ENCODE measurements at regions not wholly inside any gene's neighbourhood (a gene's known extent, or its start where the extent isn't known, plus 50 kb on each side); places are given as distances from the start of the nearest gene placed in this dataset.
A peak's percentile ranks its signal among the peaks of the same experiment; 100 is the strongest.

GRCh38 chr3:141682921-141683320 lies 55.2 kb upstream of the RNF7 start:
- H3K36me3 ChIP-seq: no peaks in the 10 kb centered on the region
- H3K27ac ChIP-seq: no peak overlapping the region
- H3K27me3 ChIP-seq (replicated peaks; ENCODE audit: insufficient read depth): no peaks in the 10 kb centered on the region
- DNase-seq (ENCODE audit: low spot score): no peak
- peaks cover 0 to 10% of the 10 kb centered on the region in 2 donors for H3K4me1 ChIP-seq (ENCODE audit: control insufficient read depth in 1 of 2, low read depth in 2 of 2)
- no peak for TF ChIP-seq CTCF (IDR thresholded peaks at IDR 0.05)
- H3K4me3 ChIP-seq: no peak overlapping the region
- no peaks in the 10 kb centered on the region for H3K9me3 ChIP-seq
- no peak for ATAC-seq (ENCODE audit: insufficient number of reproducible peaks, low FRiP score, low read depth)

GRCh38 chr3:141684758-141685157 lies 53.3 kb upstream of the RNF7 start:
- Histone ChIP-seq H3K4me3 (no peak overlapping the region), H3K4me1 (ENCODE audit: control insufficient read depth in 1 of 2, low read depth in 2 of 2) (peaks cover 0 to 10% of the 10 kb centered on the region in 2 donors), H3K27ac (no peak overlapping the region), H3K27me3 (replicated peaks; ENCODE audit: insufficient read depth) (no peaks in the 10 kb centered on the region), H3K36me3 (no peaks in the 10 kb centered on the region), H3K9me3 (no peaks in the 10 kb centered on the region)
- no peak for ATAC-seq (ENCODE audit: insufficient number of reproducible peaks, low FRiP score, low read depth)
- no peak for TF ChIP-seq CTCF (IDR thresholded peaks at IDR 0.05)
- DNase-seq (ENCODE audit: low spot score): no peak

- DNase-seq (ENCODE audit: low spot score): no peak
- H3K36me3 ChIP-seq: no peaks in the 10 kb centered on the region
- peak; percentile 38 for ATAC-seq (ENCODE audit: insufficient number of reproducible peaks, low FRiP score, low read depth)
- no peaks in the 10 kb centered on the region for H3K9me3 ChIP-seq
- peaks cover 0 to 10% of the 10 kb centered on the region in 2 donors for H3K4me1 ChIP-seq (ENCODE audit: control insufficient read depth in 1 of 2, low read depth in 2 of 2)
- TF ChIP-seq CTCF (IDR thresholded peaks at IDR 0.05): no peak
- peak overlapping the region; percentile 65 for H3K4me3 ChIP-seq
- H3K27ac ChIP-seq: peak overlapping the region in 1 of 2 donors; percentile 36
- H3K27me3 ChIP-seq (replicated peaks; ENCODE audit: insufficient read depth): no peaks in the 10 kb centered on the region
Measured at GRCh38 chr3:141686466-141687291, 51.4 kb upstream of the RNF7 start.

All from thoracic aorta (tissue), 2 donors.